Pancreas (tissue), 10 donors: ENCODE measurements at regions not wholly inside any gene's neighbourhood (a gene's known extent, or its start where the extent isn't known, plus 50 kb on each side); places are given as distances from the start of the nearest gene placed in this dataset.

ENCODE experiments used
- ATAC-seq, 4 donors: fragments of 200-7000 bp; cut with Tn5 transposase; one replicate each; pipeline versions ENCODE4 v1.8.0 to v1.9.1; 2020; ENCODE audit warnings: mild to moderate bottlenecking in 4 of 4, moderate library complexity in 4 of 4
- DNase-seq, 6 donors: peaks; one replicate each; pipeline ENCODE4 v3.0.0-alpha.2; 2020
- FAIRE-seq: peaks from 2 replicates; lab custom pipeline; 2012; peaks lifted over from hg19 to GRCh38; lab: Jason Lieb, UNC
- H3K27ac ChIP-seq, 4 donors: fragments of 200-600 bp; sonication (generic); 1 replicate in 3 of 4; 2 replicates in 1 of 4; pipeline versions ENCODE4 v1.5.0 to v1.8.0; 2020
- H3K27me3 ChIP-seq, 4 donors: fragments of 200-600 bp; one replicate each; pipeline ENCODE4 v1.8.0; 2021
- H3K36me3 ChIP-seq, 3 donors: fragments of 200-600 bp; sonication (generic) in 1 of 3; one replicate each; pipeline versions ENCODE4 v1.5.0 to v1.8.0; 2020 to 2021
- H3K4me1 ChIP-seq, 3 donors: fragments of 200-600 bp; one replicate each; pipeline ENCODE4 v1.8.0; 2021
- H3K4me3 ChIP-seq, 4 donors: fragments of 200-600 bp; sonication (generic) in 2 of 4; one replicate each; pipeline versions ENCODE4 v1.5.0 to v1.8.0; 2020 to 2021
- H3K9me3 ChIP-seq, 4 donors: fragments of 200-600 bp; one replicate each; pipeline ENCODE4 v1.8.0; 2021
- WGBS, 2 donors: extraction: QIAGEN DNeasy Blood & Tissue Kit; methylation state at CpG; one replicate each; pipeline ENCODE4 v1.1.7; 2013; 5-methylcytosine and 5-hydroxymethylcytosine counted together
- intact Hi-C, 3 donors: fragments of 100-400 bp; cut with DNase I; formaldehyde crosslinking; loops; one replicate each; pipeline versions ENCODE4 v1.11.1 to v1.14.2; 2022
- TF ChIP-seq, protein P1 (sequence below), 4 donors: fragments of 200-600 bp; sonication (generic) in 3 of 4; IDR thresholded peaks; one replicate each; pipeline versions ENCODE4 v1.5.0 to v1.8.0; 2021; ENCODE audit warnings: antibody characterized with exemption in 4 of 4
- donor health status: healthy with polysubstance abuse.
- donor health status: DM: no; HTN: no; CAD: no; lungs with moderate emphysema.
- donor health status: DM: no; HTN: no; CAD: no.
- donor health status: control.
- donor health status: control.
- donor health status: Bipolar disorder and iron deficiency.
- donor health status: DM: yes; HTN: yes; CAD: no.
- donor health status: DM: no; HTN: no; CAD: no.
- donor health status: DM: no; HTN: no; CAD: no.
- donor health status: DM: yes; HTN: yes; CAD: no.

DNA sequence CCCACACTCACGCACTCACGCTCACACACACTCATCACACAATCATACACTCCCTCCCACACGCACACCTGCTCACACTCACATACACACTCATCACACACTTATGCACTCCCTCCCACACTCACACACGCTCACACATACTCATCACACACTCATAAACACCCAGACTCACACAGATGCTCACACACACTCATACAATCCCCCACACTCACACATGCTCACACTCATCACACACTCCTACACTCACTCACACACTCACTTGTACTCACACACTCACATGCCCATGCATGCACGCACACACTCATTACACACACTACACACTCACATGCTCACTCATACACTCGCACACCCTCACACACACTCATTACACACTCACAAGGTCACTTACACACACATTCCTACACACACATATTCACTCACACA is 131.1 kb upstream of the PDE10A start:
- no peak for FAIRE-seq
- Histone ChIP-seq H3K27ac (no peak overlapping the region), H3K4me3 (no peak overlapping the region), H3K9me3 (no peaks in the 10 kb centered on the region), H3K4me1 (no peaks in the 10 kb centered on the region), H3K27me3 (no peaks in the 10 kb centered on the region), H3K36me3 (no peaks in the 10 kb centered on the region)
- intact Hi-C loops = no loop called here
- WGBS, 2 donors = 69 to 81% methylated on average over 6 of the region's 6 CpGs
- no peak for DNase-seq
- TF ChIP-seq, protein P1, sequence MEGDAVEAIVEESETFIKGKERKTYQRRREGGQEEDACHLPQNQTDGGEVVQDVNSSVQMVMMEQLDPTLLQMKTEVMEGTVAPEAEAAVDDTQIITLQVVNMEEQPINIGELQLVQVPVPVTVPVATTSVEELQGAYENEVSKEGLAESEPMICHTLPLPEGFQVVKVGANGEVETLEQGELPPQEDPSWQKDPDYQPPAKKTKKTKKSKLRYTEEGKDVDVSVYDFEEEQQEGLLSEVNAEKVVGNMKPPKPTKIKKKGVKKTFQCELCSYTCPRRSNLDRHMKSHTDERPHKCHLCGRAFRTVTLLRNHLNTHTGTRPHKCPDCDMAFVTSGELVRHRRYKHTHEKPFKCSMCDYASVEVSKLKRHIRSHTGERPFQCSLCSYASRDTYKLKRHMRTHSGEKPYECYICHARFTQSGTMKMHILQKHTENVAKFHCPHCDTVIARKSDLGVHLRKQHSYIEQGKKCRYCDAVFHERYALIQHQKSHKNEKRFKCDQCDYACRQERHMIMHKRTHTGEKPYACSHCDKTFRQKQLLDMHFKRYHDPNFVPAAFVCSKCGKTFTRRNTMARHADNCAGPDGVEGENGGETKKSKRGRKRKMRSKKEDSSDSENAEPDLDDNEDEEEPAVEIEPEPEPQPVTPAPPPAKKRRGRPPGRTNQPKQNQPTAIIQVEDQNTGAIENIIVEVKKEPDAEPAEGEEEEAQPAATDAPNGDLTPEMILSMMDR (IDR thresholded peaks at IDR 0.05) = no peak
- no peak for ATAC-seq

DNA sequence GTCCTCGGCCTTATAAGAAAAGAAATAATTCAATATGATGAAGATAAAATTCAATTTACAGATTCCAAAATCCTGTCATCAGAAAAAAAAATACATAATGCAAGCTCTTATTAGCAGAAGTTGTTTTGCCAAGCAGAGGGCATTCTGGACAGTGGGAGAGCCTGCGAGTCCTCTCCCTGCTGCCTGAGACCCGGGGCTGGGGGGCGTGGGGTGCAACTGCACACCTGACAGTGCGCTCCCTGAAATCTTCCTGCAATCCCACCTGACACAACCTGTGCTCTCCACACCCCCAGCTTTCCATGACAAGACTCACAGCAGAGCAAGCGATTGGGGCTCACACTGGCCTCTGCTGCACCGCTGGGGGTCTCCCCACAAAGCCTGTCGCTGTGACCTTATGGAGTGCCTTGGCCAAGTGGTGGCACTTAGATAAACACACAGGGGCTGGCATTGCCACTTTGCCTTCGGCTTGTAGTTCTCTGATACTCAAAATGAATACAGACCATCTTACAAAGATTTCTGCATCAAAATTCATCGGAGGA is 130.3 kb upstream of the PDE10A start:
- H3K27ac ChIP-seq = no peak overlapping the region
- intact Hi-C loops = no loop called here
- FAIRE-seq (no peak), DNase-seq (no peak), ATAC-seq (no peak)
- no peak overlapping the region for H3K4me3 ChIP-seq
- WGBS, 2 donors = 74 to 83% methylated on average over 10 of the region's 10 CpGs
- H3K27me3 ChIP-seq = no peaks in the 10 kb centered on the region
- TF ChIP-seq, protein P1 (IDR thresholded peaks at IDR 0.05) = no peak
- no peaks in the 10 kb centered on the region for H3K36me3 ChIP-seq
- no peaks in the 10 kb centered on the region for H3K9me3 ChIP-seq
- no peaks in the 10 kb centered on the region for H3K4me1 ChIP-seq

DNA sequence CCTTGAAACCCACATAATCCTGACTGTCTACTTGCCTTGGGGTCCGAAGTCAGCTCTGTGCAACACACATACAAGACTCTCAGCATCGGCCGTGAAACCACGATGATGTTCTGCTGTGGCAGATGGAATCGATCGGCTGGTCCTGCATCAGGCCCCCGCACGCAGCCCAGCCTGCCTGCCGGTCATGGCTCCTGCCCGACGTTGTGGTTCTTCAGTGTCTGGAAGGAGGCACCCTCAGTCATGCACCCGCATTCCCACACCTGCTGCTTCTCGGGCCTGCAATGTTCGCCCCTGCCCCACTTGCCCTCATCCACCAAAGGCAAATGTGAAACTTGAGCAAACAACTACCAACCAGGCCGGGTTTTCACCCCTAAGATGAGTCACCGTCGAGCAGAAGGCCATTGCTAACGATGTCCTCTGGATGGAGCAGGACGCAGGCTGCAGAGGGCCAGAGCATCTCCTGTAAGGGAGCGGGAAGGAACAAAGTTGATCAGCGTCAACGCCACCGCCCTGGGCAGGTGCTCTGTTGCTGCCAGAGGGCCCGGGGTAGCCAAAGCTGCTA is 128.9 kb upstream of the PDE10A start:
- ATAC-seq (no peak), DNase-seq (no peak), FAIRE-seq (no peak)
- intact Hi-C loops = no loop called here
- TF ChIP-seq, protein P1 (IDR thresholded peaks at IDR 0.05) = no peak
- Histone ChIP-seq H3K4me1 (no peaks in the 10 kb centered on the region), H3K36me3 (no peaks in the 10 kb centered on the region), H3K9me3 (no peaks in the 10 kb centered on the region), H3K27ac (no peak overlapping the region), H3K27me3 (no peaks in the 10 kb centered on the region), H3K4me3 (no peak overlapping the region)
- WGBS, 2 donors = 71 to 76% methylated on average over 24 of the region's 24 CpGs

DNA sequence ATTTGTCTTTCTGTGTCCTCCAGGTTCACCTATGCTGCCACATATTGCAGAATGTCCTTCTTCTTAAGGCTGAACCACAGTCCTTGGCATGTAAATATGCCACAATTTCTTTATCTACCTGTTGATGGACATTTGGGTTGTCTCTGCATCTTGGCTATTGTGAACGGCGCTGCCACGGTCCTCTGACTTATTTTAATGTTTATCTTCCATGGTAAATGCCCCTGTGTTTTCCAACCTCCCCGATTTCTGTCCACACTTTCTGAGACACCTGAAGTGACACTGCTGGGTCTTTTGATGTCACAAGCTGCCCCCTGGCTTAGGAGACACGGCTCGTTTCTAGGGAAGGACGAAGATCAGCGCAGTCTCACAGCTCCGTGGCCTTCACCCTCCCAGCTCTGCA is 128.3 kb upstream of the PDE10A start:
- ATAC-seq (no peak), DNase-seq (no peak), FAIRE-seq (no peak)
- Histone ChIP-seq H3K9me3 (no peaks in the 10 kb centered on the region), H3K27me3 (no peaks in the 10 kb centered on the region), H3K4me1 (no peaks in the 10 kb centered on the region), H3K27ac (no peak overlapping the region), H3K36me3 (no peaks in the 10 kb centered on the region), H3K4me3 (no peak overlapping the region)
- TF ChIP-seq, protein P1 (IDR thresholded peaks at IDR 0.05) = no peak
- WGBS, 2 donors = 56 to 80% methylated on average over 9 of the region's 9 CpGs
- intact Hi-C loops = no loop called here

DNA sequence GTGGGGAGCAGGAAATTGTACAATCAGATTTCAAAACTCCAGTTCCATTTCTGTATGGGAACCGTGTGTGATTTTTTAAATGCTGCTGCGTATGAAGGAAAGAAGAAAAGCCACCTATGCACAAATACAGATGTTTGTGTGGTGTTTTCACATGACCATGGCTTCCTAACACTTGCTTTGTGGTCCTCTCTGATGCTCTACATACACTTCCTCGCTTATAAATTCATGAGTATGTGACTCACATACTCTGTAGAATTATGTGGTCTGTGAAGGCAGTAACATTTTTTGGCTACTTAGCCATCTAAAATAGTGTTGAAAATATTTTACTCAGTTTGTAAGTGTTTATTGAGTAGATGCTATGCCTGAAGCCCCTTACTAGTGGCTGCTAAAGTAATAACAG is 119.8 kb upstream of the PDE10A start:
- 57 to 73% methylated on average over 3 of the region's 3 CpGs for WGBS, 2 donors
- intact Hi-C loops = no loop called here
- ATAC-seq (no peak), FAIRE-seq (no peak), DNase-seq (no peak)
- Histone ChIP-seq H3K27ac (no peak overlapping the region), H3K36me3 (no peaks in the 10 kb centered on the region), H3K4me3 (no peak overlapping the region), H3K4me1 (no peaks in the 10 kb centered on the region), H3K27me3 (peaks cover 0 to 6% (median 0%) of the 10 kb centered on the region in 4 donors), H3K9me3 (no peaks in the 10 kb centered on the region)
- TF ChIP-seq, protein P1 (IDR thresholded peaks at IDR 0.05) = no peak
